ENCODE measurements at regions not wholly inside any gene's neighbourhood (a gene's known extent, or its start where the extent isn't known, plus 50 kb on each side); places are given as distances from the start of the nearest gene placed in this dataset.
"Not testable (repeated sequence)": the region's sequence is repeated elsewhere in the genome, so short reads cannot be mapped to it uniquely, and the experiment has no call there.

GRCh38 chr3:20552605-20553275 is 366.7 kb upstream of the SGO1 start:
- POLR2A ChIA-PET, result no interaction called here
- 97% methylated on average over 16 of the region's 16 CpGs for WGBS (ENCODE audit: insufficient coverage)
- Histone ChIP-seq H3K4me3 (ENCODE audit: control insufficient read depth in 1 of 7, extremely low read depth in 1 of 7, insufficient read depth in 4 of 7, low read depth in 2 of 7, low read length in 6 of 7) (no peak overlapping the region), H3K4me1 (ENCODE audit: control extremely low read depth in 1 of 4, control insufficient read depth in 4 of 4, insufficient read depth in 4 of 4, low read length in 3 of 4) (no peaks in the 10 kb centered on the region), H3K27ac (ENCODE audit: insufficient read depth in 1 of 2, low read depth in 1 of 2, low read length in 2 of 2, poor library complexity in 1 of 2, severe bottlenecking in 2 of 2) (no peak overlapping the region), H3K9me3 (ENCODE audit: control extremely low read depth in 1 of 5, control insufficient read depth in 4 of 5, insufficient read depth in 2 of 5, low read depth in 1 of 5, low read length in 4 of 5) (peaks cover 0 to 2% (median 0%) of the 10 kb centered on the region in 5 experiments), H3K27me3 (replicated peaks in 2 of 5; ENCODE audit: control insufficient read depth in 4 of 5, insufficient read depth in 5 of 5, low read length in 4 of 5) (no peaks in the 10 kb centered on the region), H3K36me3 (ENCODE audit: control insufficient read depth in 4 of 4, insufficient read depth in 4 of 4, low read length in 3 of 4) (no peaks in the 10 kb centered on the region)
- CTCF ChIA-PET, result no interaction called here
- DNase-seq, result no peak

GRCh38 chr3:20547361-20548269 is 361.6 kb upstream of the SGO1 start:
- H3K4me3 ChIP-seq (ENCODE audit: control insufficient read depth in 1 of 7, extremely low read depth in 1 of 7, insufficient read depth in 4 of 7, low read depth in 2 of 7, low read length in 6 of 7); H3K9me3 ChIP-seq (ENCODE audit: control extremely low read depth in 1 of 5, control insufficient read depth in 4 of 5, insufficient read depth in 2 of 5, low read depth in 1 of 5, low read length in 4 of 5); DNase-seq; POLR2A ChIA-PET; H3K4me1 ChIP-seq (ENCODE audit: control extremely low read depth in 1 of 4, control insufficient read depth in 4 of 4, insufficient read depth in 4 of 4, low read length in 3 of 4); CTCF ChIA-PET; H3K27ac ChIP-seq (ENCODE audit: insufficient read depth in 1 of 2, low read depth in 1 of 2, low read length in 2 of 2, poor library complexity in 1 of 2, severe bottlenecking in 2 of 2); H3K36me3 ChIP-seq (ENCODE audit: control insufficient read depth in 4 of 4, insufficient read depth in 4 of 4, low read length in 3 of 4); H3K27me3 ChIP-seq (replicated peaks in 2 of 5; ENCODE audit: control insufficient read depth in 4 of 5, insufficient read depth in 5 of 5, low read length in 4 of 5): not testable (repeated sequence)
- 98% methylated on average over 15 of the region's 35 CpGs for WGBS (ENCODE audit: insufficient coverage)

- H3K36me3 ChIP-seq (ENCODE audit: control insufficient read depth in 4 of 4, insufficient read depth in 4 of 4, low read length in 3 of 4), result no peaks in the 10 kb centered on the region
- POLR2A ChIA-PET, result no interaction called here
- H3K27ac ChIP-seq (ENCODE audit: insufficient read depth in 1 of 2, low read depth in 1 of 2, low read length in 2 of 2, poor library complexity in 1 of 2, severe bottlenecking in 2 of 2), result no peak overlapping the region
- DNase-seq, result no peak
- H3K27me3 ChIP-seq (replicated peaks in 2 of 5; ENCODE audit: control insufficient read depth in 4 of 5, insufficient read depth in 5 of 5, low read length in 4 of 5), result no peaks in the 10 kb centered on the region
- no peak overlapping the region for H3K4me3 ChIP-seq (ENCODE audit: control insufficient read depth in 1 of 7, extremely low read depth in 1 of 7, insufficient read depth in 4 of 7, low read depth in 2 of 7, low read length in 6 of 7)
- CTCF ChIA-PET, result no interaction called here
- no peaks in the 10 kb centered on the region for H3K9me3 ChIP-seq (ENCODE audit: control extremely low read depth in 1 of 5, control insufficient read depth in 4 of 5, insufficient read depth in 2 of 5, low read depth in 1 of 5, low read length in 4 of 5)
- no peaks in the 10 kb centered on the region for H3K4me1 ChIP-seq (ENCODE audit: control extremely low read depth in 1 of 4, control insufficient read depth in 4 of 4, insufficient read depth in 4 of 4, low read length in 3 of 4)
- WGBS (ENCODE audit: insufficient coverage), result no CpG with 5 or more reads among the region's 3 CpGs
Observed at GRCh38 chr3:20546636-20547035, 360.6 kb upstream of the SGO1 start.

DNA sequence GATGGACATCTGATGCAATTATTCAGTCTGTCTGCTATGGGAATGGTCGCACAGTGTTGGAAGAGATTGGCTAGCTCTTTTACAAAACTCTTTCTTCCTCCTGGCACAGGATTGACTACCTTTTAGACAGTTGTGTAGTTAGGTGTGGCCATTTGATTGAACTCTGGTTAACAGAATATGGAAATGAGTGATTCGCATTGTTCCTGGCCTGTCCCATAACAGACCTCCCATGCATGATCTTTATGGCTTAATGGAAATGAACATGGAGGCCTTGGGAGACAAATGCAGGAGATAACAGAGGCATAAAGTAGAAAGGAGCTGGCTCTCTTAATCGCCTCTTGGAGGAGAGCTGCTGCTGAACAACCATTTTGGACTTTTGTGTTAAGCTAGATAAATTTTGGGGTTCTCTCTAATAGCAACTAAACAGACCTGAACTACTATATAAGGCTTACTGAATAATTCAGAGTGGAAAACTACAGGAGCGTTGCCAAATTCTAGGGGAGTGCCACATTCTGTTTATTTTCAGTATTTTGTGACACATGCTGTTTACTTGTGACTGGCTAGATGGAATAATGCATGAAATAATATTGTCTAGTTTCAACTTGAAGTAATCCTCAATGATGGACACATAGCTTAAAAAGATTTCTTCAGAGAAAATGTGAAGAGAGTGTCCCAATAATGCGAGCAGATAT is 357.7 kb upstream of the SGO1 start:
- Histone ChIP-seq H3K4me3 (ENCODE audit: control insufficient read depth in 1 of 7, extremely low read depth in 1 of 7, insufficient read depth in 4 of 7, low read depth in 2 of 7, low read length in 6 of 7) (no peak overlapping the region), H3K4me1 (ENCODE audit: control extremely low read depth in 1 of 4, control insufficient read depth in 4 of 4, insufficient read depth in 4 of 4, low read length in 3 of 4) (no peaks in the 10 kb centered on the region), H3K9me3 (ENCODE audit: control extremely low read depth in 1 of 5, control insufficient read depth in 4 of 5, insufficient read depth in 2 of 5, low read depth in 1 of 5, low read length in 4 of 5) (no peaks in the 10 kb centered on the region), H3K27me3 (replicated peaks in 2 of 5; ENCODE audit: control insufficient read depth in 4 of 5, insufficient read depth in 5 of 5, low read length in 4 of 5) (no peaks in the 10 kb centered on the region), H3K27ac (ENCODE audit: insufficient read depth in 1 of 2, low read depth in 1 of 2, low read length in 2 of 2, poor library complexity in 1 of 2, severe bottlenecking in 2 of 2) (no peak overlapping the region), H3K36me3 (ENCODE audit: control insufficient read depth in 4 of 4, insufficient read depth in 4 of 4, low read length in 3 of 4) (no peaks in the 10 kb centered on the region)
- ChIA-PET CTCF (no interaction called here), POLR2A (interaction anchor here (0.6 kb wide), 1 partner anchor 9 kb away, joined by 3 read pairs; no protein-coding TSS in a partner anchor)
- no peak for DNase-seq
- 100% methylated on average over 2 of the region's 5 CpGs for WGBS (ENCODE audit: insufficient coverage)

GRCh38 chr3:20540066-20540465 is 354.1 kb upstream of the SGO1 start:
- H3K27me3 ChIP-seq (replicated peaks in 2 of 5; ENCODE audit: control insufficient read depth in 4 of 5, insufficient read depth in 5 of 5, low read length in 4 of 5), result no peaks in the 10 kb centered on the region
- POLR2A ChIA-PET, result no interaction called here
- WGBS (ENCODE audit: insufficient coverage), result 100% methylated on average over 1 of the region's 3 CpGs

GRCh38 chr3:20539666-20540065 is 353.7 kb upstream of the SGO1 start:
- no peaks in the 10 kb centered on the region for H3K4me1 ChIP-seq (ENCODE audit: control extremely low read depth in 1 of 4, control insufficient read depth in 4 of 4, insufficient read depth in 4 of 4, low read length in 3 of 4)
- no peaks in the 10 kb centered on the region for H3K27me3 ChIP-seq (replicated peaks in 2 of 5; ENCODE audit: control insufficient read depth in 4 of 5, insufficient read depth in 5 of 5, low read length in 4 of 5)
- H3K4me3 ChIP-seq (ENCODE audit: control insufficient read depth in 1 of 7, extremely low read depth in 1 of 7, insufficient read depth in 4 of 7, low read depth in 2 of 7, low read length in 6 of 7), result no peak overlapping the region
- CTCF ChIA-PET, result no interaction called here
- no peaks in the 10 kb centered on the region for H3K36me3 ChIP-seq (ENCODE audit: control insufficient read depth in 4 of 4, insufficient read depth in 4 of 4, low read length in 3 of 4)
- DNase-seq, result no peak
- POLR2A ChIA-PET, result no interaction called here
- H3K27ac ChIP-seq (ENCODE audit: insufficient read depth in 1 of 2, low read depth in 1 of 2, low read length in 2 of 2, poor library complexity in 1 of 2, severe bottlenecking in 2 of 2), result no peak overlapping the region
- H3K9me3 ChIP-seq (ENCODE audit: control extremely low read depth in 1 of 5, control insufficient read depth in 4 of 5, insufficient read depth in 2 of 5, low read depth in 1 of 5, low read length in 4 of 5), result no peaks in the 10 kb centered on the region
- 90% methylated on average over 4 of the region's 6 CpGs for WGBS (ENCODE audit: insufficient coverage)

More at GRCh38 chr3:20540066-20540465, 354.1 kb upstream of the SGO1 start:
- CTCF ChIA-PET, result no interaction called here
- H3K4me1 ChIP-seq (ENCODE audit: control extremely low read depth in 1 of 4, control insufficient read depth in 4 of 4, insufficient read depth in 4 of 4, low read length in 3 of 4), result no peaks in the 10 kb centered on the region
- no peak for DNase-seq
- no peak overlapping the region for H3K27ac ChIP-seq (ENCODE audit: insufficient read depth in 1 of 2, low read depth in 1 of 2, low read length in 2 of 2, poor library complexity in 1 of 2, severe bottlenecking in 2 of 2)
- H3K36me3 ChIP-seq (ENCODE audit: control insufficient read depth in 4 of 4, insufficient read depth in 4 of 4, low read length in 3 of 4), result no peaks in the 10 kb centered on the region
- no peak overlapping the region for H3K4me3 ChIP-seq (ENCODE audit: control insufficient read depth in 1 of 7, extremely low read depth in 1 of 7, insufficient read depth in 4 of 7, low read depth in 2 of 7, low read length in 6 of 7)
- no peaks in the 10 kb centered on the region for H3K9me3 ChIP-seq (ENCODE audit: control extremely low read depth in 1 of 5, control insufficient read depth in 4 of 5, insufficient read depth in 2 of 5, low read depth in 1 of 5, low read length in 4 of 5)

- no peaks in the 10 kb centered on the region for H3K4me1 ChIP-seq (ENCODE audit: control extremely low read depth in 1 of 4, control insufficient read depth in 4 of 4, insufficient read depth in 4 of 4, low read length in 3 of 4)
- no peak overlapping the region for H3K4me3 ChIP-seq (ENCODE audit: control insufficient read depth in 1 of 7, extremely low read depth in 1 of 7, insufficient read depth in 4 of 7, low read depth in 2 of 7, low read length in 6 of 7)
- POLR2A ChIA-PET, result no interaction called here
- H3K9me3 ChIP-seq (ENCODE audit: control extremely low read depth in 1 of 5, control insufficient read depth in 4 of 5, insufficient read depth in 2 of 5, low read depth in 1 of 5, low read length in 4 of 5), result no peaks in the 10 kb centered on the region
- no peak overlapping the region for H3K27ac ChIP-seq (ENCODE audit: insufficient read depth in 1 of 2, low read depth in 1 of 2, low read length in 2 of 2, poor library complexity in 1 of 2, severe bottlenecking in 2 of 2)
- no peaks in the 10 kb centered on the region for H3K27me3 ChIP-seq (replicated peaks in 2 of 5; ENCODE audit: control insufficient read depth in 4 of 5, insufficient read depth in 5 of 5, low read length in 4 of 5)
- no peak for DNase-seq
- CTCF ChIA-PET, result no interaction called here
- WGBS (ENCODE audit: insufficient coverage), result 74% methylated on average over 3 of the region's 3 CpGs
- H3K36me3 ChIP-seq (ENCODE audit: control insufficient read depth in 4 of 4, insufficient read depth in 4 of 4, low read length in 3 of 4), result no peaks in the 10 kb centered on the region
Observed at GRCh38 chr3:20537234-20537633, 351.2 kb upstream of the SGO1 start.
